OCI-LY1 (cell line): ENCODE measurements at regions not wholly inside any gene's neighbourhood (a gene's known extent, or its start where the extent isn't known, plus 50 kb on each side); places are given as distances from the start of the nearest gene placed in this dataset.

Source experiments
- H2AFZ ChIP-seq: fragments of 200-600 bp; sonication (generic), shearing (Covaris generic); 2 replicates; pipeline ENCODE4 v1.6.0; 2014; ENCODE audit warnings: antibody characterized with exemption, mild to moderate bottlenecking, low read length
- H3F3A ChIP-seq: fragments of 200-600 bp; sonication (generic), shearing (Covaris generic); 2 replicates; pipeline ENCODE4 v1.6.0; 2014; ENCODE audit warnings: mild to moderate bottlenecking, antibody characterized with exemption, low read length, moderate library complexity; ENCODE audit not compliant: insufficient read depth
- H3K27ac ChIP-seq: fragments of 200-600 bp; sonication (generic); 2 replicates; pipeline ENCODE4 v1.5.1; 2014; ENCODE audit warnings: low read length, mixed run types, mild to moderate bottlenecking, low read depth; ENCODE audit not compliant: poor library complexity, severe bottlenecking
- H3K27me3 ChIP-seq: fragments of 200-600 bp; sonication (generic); 2 replicates; pipeline ENCODE4 v1.6.0; 2014; ENCODE audit warnings: antibody characterized with exemption, mild to moderate bottlenecking, low read length, moderate library complexity; ENCODE audit not compliant: insufficient read depth
- H3K36me3 ChIP-seq: fragments of 200-600 bp; sonication (generic); 2 replicates; pipeline ENCODE4 v1.6.1; 2014; ENCODE audit warnings: mild to moderate bottlenecking, antibody characterized with exemption, low read length, moderate library complexity, mixed read lengths; ENCODE audit not compliant: insufficient read depth
- H3K4me1 ChIP-seq: fragments of 200-600 bp; sonication (generic); 2 replicates; pipeline ENCODE4 v1.5.1; 2014; ENCODE audit warnings: mild to moderate bottlenecking, low read length, moderate library complexity; ENCODE audit not compliant: insufficient read depth, severe bottlenecking
- H3K4me2 ChIP-seq: fragments of 200-600 bp; sonication (generic), shearing (Covaris generic); 2 replicates; pipeline ENCODE4 v1.6.1; 2014; ENCODE audit warnings: low read length
- H3K4me3 ChIP-seq: fragments of 200-600 bp; sonication (generic); 2 replicates; pipeline ENCODE4 v1.5.1; 2014; ENCODE audit warnings: low read length, low read depth, mild to moderate bottlenecking, mixed read lengths; ENCODE audit not compliant: poor library complexity, severe bottlenecking
- H3K79me2 ChIP-seq: fragments of 200-600 bp; shearing (Covaris generic); 2 replicates; pipeline ENCODE4 v1.6.1; 2016; ENCODE audit warnings: mixed run types, low read length, mixed read lengths; ENCODE audit not compliant: insufficient read depth
- H3K9ac ChIP-seq: fragments of 200-600 bp; sonication (generic), shearing (Covaris generic); 2 replicates; pipeline ENCODE4 v1.6.1; 2014; ENCODE audit warnings: mild to moderate bottlenecking, low read length, mixed read lengths
- H3K9me2 ChIP-seq: fragments of 200-600 bp; sonication (generic), shearing (Covaris generic); 2 replicates; pipeline ENCODE4 v1.6.1; 2014; ENCODE audit warnings: low read depth, mild to moderate bottlenecking, low read length, mixed read lengths
- H3K9me3 ChIP-seq: fragments of 200-600 bp; shearing (Covaris generic); 2 replicates; pipeline ENCODE4 v1.6.1; 2014; ENCODE audit warnings: low read length, mixed read lengths
- H4K20me1 ChIP-seq: fragments of 200-600 bp; sonication (generic), shearing (Covaris generic); 2 replicates; pipeline ENCODE4 v1.6.0; 2016; ENCODE audit warnings: mild to moderate bottlenecking, low read length; ENCODE audit not compliant: insufficient read depth
- EZH2 ChIP-seq: fragments of 200-600 bp; sonication (generic), shearing (Covaris generic); IDR thresholded peaks from 2 replicates; pipeline ENCODE4 v1.8.0; 2017; ENCODE audit warnings: borderline replicate concordance, mixed run types, mild to moderate bottlenecking, antibody characterized with exemption, low read length, moderate library complexity, mixed read lengths
- TF ChIP-seq, protein P1 (sequence below): fragments of 200-600 bp; sonication (generic), shearing (Covaris generic); IDR thresholded peaks from 2 replicates; pipeline ENCODE4 v1.5.1; 2017; ENCODE audit warnings: mild to moderate bottlenecking, antibody characterized with exemption, low read length, moderate library complexity, mixed read lengths

DNA sequence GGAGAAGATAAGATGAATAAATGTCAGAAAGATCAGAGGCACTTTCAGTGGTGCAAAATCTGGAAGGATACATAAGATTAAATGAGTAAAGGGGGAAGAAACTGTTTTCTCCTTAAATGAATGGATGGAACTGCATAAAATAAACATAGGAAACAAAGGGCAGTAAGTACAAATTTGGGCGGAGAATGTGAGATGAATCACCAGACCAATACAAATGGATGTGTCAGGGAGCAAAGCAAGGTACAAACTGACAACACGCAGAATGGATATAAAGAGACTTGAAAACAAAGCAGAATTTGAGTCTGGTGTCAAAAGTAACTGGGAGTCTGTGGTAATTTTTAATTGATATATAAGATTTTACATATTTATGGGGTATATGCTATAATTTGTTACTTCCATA, 175.3 kb upstream of the PCDH18 start:
- H3K79me2 ChIP-seq: no peaks in the 10 kb centered on the region
- H3K27me3 ChIP-seq: no peaks in the 10 kb centered on the region
- H3K9me3 ChIP-seq: no peaks in the 10 kb centered on the region
- no peaks in the 10 kb centered on the region for H4K20me1 ChIP-seq
- no peak for TF ChIP-seq EZH2
- TF ChIP-seq, protein P1, sequence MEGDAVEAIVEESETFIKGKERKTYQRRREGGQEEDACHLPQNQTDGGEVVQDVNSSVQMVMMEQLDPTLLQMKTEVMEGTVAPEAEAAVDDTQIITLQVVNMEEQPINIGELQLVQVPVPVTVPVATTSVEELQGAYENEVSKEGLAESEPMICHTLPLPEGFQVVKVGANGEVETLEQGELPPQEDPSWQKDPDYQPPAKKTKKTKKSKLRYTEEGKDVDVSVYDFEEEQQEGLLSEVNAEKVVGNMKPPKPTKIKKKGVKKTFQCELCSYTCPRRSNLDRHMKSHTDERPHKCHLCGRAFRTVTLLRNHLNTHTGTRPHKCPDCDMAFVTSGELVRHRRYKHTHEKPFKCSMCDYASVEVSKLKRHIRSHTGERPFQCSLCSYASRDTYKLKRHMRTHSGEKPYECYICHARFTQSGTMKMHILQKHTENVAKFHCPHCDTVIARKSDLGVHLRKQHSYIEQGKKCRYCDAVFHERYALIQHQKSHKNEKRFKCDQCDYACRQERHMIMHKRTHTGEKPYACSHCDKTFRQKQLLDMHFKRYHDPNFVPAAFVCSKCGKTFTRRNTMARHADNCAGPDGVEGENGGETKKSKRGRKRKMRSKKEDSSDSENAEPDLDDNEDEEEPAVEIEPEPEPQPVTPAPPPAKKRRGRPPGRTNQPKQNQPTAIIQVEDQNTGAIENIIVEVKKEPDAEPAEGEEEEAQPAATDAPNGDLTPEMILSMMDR: no peak
- no peaks in the 10 kb centered on the region for H3K36me3 ChIP-seq
- no peak overlapping the region for H3K4me3 ChIP-seq
- no peaks in the 10 kb centered on the region for H3F3A ChIP-seq
- H3K4me1 ChIP-seq: no peaks in the 10 kb centered on the region
- no peaks in the 10 kb centered on the region for H3K9me2 ChIP-seq
- H3K4me2 ChIP-seq: no peak overlapping the region
- H3K27ac ChIP-seq: no peak overlapping the region
- H2AFZ ChIP-seq: no peak overlapping the region
- H3K9ac ChIP-seq: no peak overlapping the region

- TF ChIP-seq, protein P1: no peak
- no peak for TF ChIP-seq EZH2
Measured at GRCh38 chr4:137707102-137707620, 174.9 kb upstream of the PCDH18 start.

GRCh38 chr4:137705171-137705783, 173.0 kb upstream of the PCDH18 start:
- no peak overlapping the region for H3K4me2 ChIP-seq
- no peaks in the 10 kb centered on the region for H3K9me3 ChIP-seq
- H3K9ac ChIP-seq: no peak overlapping the region
- H3K27me3 ChIP-seq: no peaks in the 10 kb centered on the region
- no peak overlapping the region for H3K27ac ChIP-seq
- no peaks in the 10 kb centered on the region for H4K20me1 ChIP-seq
- H3K79me2 ChIP-seq: no peaks in the 10 kb centered on the region
- H3F3A ChIP-seq: no peaks in the 10 kb centered on the region
- H3K4me3 ChIP-seq: no peak overlapping the region
- no peaks in the 10 kb centered on the region for H3K9me2 ChIP-seq
- H3K4me1 ChIP-seq: no peaks in the 10 kb centered on the region
- TF ChIP-seq, protein P1: no peak
- no peak for TF ChIP-seq EZH2
- H2AFZ ChIP-seq: no peak overlapping the region
- no peaks in the 10 kb centered on the region for H3K36me3 ChIP-seq

More at GRCh38 chr4:137707102-137707620, 174.9 kb upstream of the PCDH18 start:
- H3F3A ChIP-seq: no peaks in the 10 kb centered on the region
- H3K4me3 ChIP-seq: no peak overlapping the region
- no peak overlapping the region for H3K9ac ChIP-seq
- H3K36me3 ChIP-seq: no peaks in the 10 kb centered on the region
- H4K20me1 ChIP-seq: no peaks in the 10 kb centered on the region
- no peaks in the 10 kb centered on the region for H3K4me1 ChIP-seq
- no peak overlapping the region for H3K4me2 ChIP-seq
- H3K9me3 ChIP-seq: no peaks in the 10 kb centered on the region
- H3K9me2 ChIP-seq: no peaks in the 10 kb centered on the region
- H2AFZ ChIP-seq: no peak overlapping the region
- H3K27me3 ChIP-seq: no peaks in the 10 kb centered on the region
- H3K79me2 ChIP-seq: no peaks in the 10 kb centered on the region
- no peak overlapping the region for H3K27ac ChIP-seq
